ENCODE measurements at regions not wholly inside any gene's neighbourhood (a gene's known extent, or its start where the extent isn't known, plus 50 kb on each side); places are given as distances from the start of the nearest gene placed in this dataset.

DNA sequence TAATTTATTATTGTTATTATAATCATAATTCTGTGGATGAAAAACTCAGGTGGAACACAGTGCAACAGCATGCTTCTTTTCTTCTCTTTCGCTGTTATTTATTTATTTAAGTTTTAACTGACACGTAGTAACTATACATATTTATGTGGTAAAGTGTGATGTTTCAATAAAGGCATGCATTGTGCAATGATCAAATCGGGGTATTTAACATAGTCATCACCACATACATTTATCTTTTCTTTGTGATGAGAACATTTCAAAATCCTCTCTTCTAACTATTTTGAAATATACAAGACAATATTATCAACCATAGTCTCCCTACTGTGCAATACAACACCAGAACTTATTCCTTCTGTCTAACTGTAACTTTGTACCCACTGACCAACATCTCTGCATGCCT lies 152.5 kb upstream of the LYZL1 start:
- no peak overlapping the region for H3K9ac ChIP-seq (ENCODE audit: low read depth, low read length, poor library complexity, severe bottlenecking)
- no peak overlapping the region for H3K4me2 ChIP-seq (ENCODE audit: low read depth, low read length, poor library complexity, severe bottlenecking)
- H3K9me3 ChIP-seq (ENCODE audit: insufficient read depth, low read depth, low read length), result no peaks in the 10 kb centered on the region
- no peak overlapping the region for H2AFZ ChIP-seq (ENCODE audit: low read length)
- H3K4me1 ChIP-seq (ENCODE audit: insufficient read depth, low read length, poor library complexity, severe bottlenecking), result no peaks in the 10 kb centered on the region
- no peaks in the 10 kb centered on the region for H3K36me3 ChIP-seq (ENCODE audit: insufficient read depth, low read length)
- H4K20me1 ChIP-seq (ENCODE audit: insufficient read depth, low read length, poor library complexity, severe bottlenecking), result no peaks in the 10 kb centered on the region
- no peaks in the 10 kb centered on the region for H3F3A ChIP-seq (ENCODE audit: low read depth)
- no peaks in the 10 kb centered on the region for H3K9me2 ChIP-seq (replicated peaks; ENCODE audit: low read depth, low read length)
- H3K27me3 ChIP-seq (ENCODE audit: insufficient read depth, low read length, poor library complexity, severe bottlenecking), result no peaks in the 10 kb centered on the region
- no peaks in the 10 kb centered on the region for H3K79me2 ChIP-seq (ENCODE audit: insufficient read depth, low read length)
- no peak overlapping the region for H3K4me3 ChIP-seq (ENCODE audit: low read length, poor library complexity, severe bottlenecking)
- TF ChIP-seq, protein P1, sequence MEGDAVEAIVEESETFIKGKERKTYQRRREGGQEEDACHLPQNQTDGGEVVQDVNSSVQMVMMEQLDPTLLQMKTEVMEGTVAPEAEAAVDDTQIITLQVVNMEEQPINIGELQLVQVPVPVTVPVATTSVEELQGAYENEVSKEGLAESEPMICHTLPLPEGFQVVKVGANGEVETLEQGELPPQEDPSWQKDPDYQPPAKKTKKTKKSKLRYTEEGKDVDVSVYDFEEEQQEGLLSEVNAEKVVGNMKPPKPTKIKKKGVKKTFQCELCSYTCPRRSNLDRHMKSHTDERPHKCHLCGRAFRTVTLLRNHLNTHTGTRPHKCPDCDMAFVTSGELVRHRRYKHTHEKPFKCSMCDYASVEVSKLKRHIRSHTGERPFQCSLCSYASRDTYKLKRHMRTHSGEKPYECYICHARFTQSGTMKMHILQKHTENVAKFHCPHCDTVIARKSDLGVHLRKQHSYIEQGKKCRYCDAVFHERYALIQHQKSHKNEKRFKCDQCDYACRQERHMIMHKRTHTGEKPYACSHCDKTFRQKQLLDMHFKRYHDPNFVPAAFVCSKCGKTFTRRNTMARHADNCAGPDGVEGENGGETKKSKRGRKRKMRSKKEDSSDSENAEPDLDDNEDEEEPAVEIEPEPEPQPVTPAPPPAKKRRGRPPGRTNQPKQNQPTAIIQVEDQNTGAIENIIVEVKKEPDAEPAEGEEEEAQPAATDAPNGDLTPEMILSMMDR (conservative IDR thresholded peaks at IDR 0.05; ENCODE audit: low read length), result no peak
- TF ChIP-seq EZH2phosphoT487 (IDR thresholded peaks at IDR 0.05; ENCODE audit: borderline replicate concordance), result no peak

GRCh38 chr10:29140151-29140550 lies 148.7 kb upstream of the LYZL1 start:
- H2AFZ ChIP-seq (ENCODE audit: low read length), result no peak overlapping the region
- no peaks in the 10 kb centered on the region for H3F3A ChIP-seq (ENCODE audit: low read depth)
- no peaks in the 10 kb centered on the region for H3K79me2 ChIP-seq (ENCODE audit: insufficient read depth, low read length)
- no peak overlapping the region for H3K4me3 ChIP-seq (ENCODE audit: low read length, poor library complexity, severe bottlenecking)
- no peak overlapping the region for H3K4me2 ChIP-seq (ENCODE audit: low read depth, low read length, poor library complexity, severe bottlenecking)
- no peak overlapping the region for H3K9ac ChIP-seq (ENCODE audit: low read depth, low read length, poor library complexity, severe bottlenecking)
- no peaks in the 10 kb centered on the region for H3K9me2 ChIP-seq (replicated peaks; ENCODE audit: low read depth, low read length)
- no peaks in the 10 kb centered on the region for H3K4me1 ChIP-seq (ENCODE audit: insufficient read depth, low read length, poor library complexity, severe bottlenecking)
- H3K36me3 ChIP-seq (ENCODE audit: insufficient read depth, low read length), result no peaks in the 10 kb centered on the region
- no peak for TF ChIP-seq EZH2phosphoT487 (IDR thresholded peaks at IDR 0.05; ENCODE audit: borderline replicate concordance)
- TF ChIP-seq, protein P1 (conservative IDR thresholded peaks at IDR 0.05; ENCODE audit: low read length), result no peak
- no peaks in the 10 kb centered on the region for H3K9me3 ChIP-seq (ENCODE audit: insufficient read depth, low read depth, low read length)
- H3K27me3 ChIP-seq (ENCODE audit: insufficient read depth, low read length, poor library complexity, severe bottlenecking), result no peaks in the 10 kb centered on the region
- H4K20me1 ChIP-seq (ENCODE audit: insufficient read depth, low read length, poor library complexity, severe bottlenecking), result no peaks in the 10 kb centered on the region

DNA sequence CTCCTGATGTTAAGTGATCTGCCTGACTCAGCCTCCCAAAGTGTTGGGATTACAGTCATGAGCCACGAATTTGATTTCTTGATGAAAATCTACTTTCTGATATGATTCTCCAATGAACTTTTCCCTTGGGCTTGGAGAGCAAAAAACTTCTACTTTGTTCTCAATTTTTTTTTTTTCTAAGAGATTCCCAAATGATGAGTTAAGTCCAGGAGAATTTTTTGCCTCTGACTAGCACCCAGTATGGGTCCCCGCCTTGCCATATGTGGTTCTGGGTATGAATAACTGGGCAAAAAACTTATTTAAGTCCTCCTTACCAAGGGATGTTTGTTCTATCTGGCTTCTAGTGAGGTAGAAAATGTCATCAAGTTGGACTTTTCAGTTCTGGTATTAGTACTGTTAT lies 147.9 kb upstream of the LYZL1 start:
- no peaks in the 10 kb centered on the region for H4K20me1 ChIP-seq (ENCODE audit: insufficient read depth, low read length, poor library complexity, severe bottlenecking)
- no peak overlapping the region for H2AFZ ChIP-seq (ENCODE audit: low read length)
- H3K36me3 ChIP-seq (ENCODE audit: insufficient read depth, low read length), result no peaks in the 10 kb centered on the region
- no peak overlapping the region for H3K4me3 ChIP-seq (ENCODE audit: low read length, poor library complexity, severe bottlenecking)
- no peaks in the 10 kb centered on the region for H3K27me3 ChIP-seq (ENCODE audit: insufficient read depth, low read length, poor library complexity, severe bottlenecking)
- no peak overlapping the region for H3K9ac ChIP-seq (ENCODE audit: low read depth, low read length, poor library complexity, severe bottlenecking)
- H3K4me2 ChIP-seq (ENCODE audit: low read depth, low read length, poor library complexity, severe bottlenecking), result no peak overlapping the region
- no peaks in the 10 kb centered on the region for H3F3A ChIP-seq (ENCODE audit: low read depth)
- H3K4me1 ChIP-seq (ENCODE audit: insufficient read depth, low read length, poor library complexity, severe bottlenecking), result no peaks in the 10 kb centered on the region
- no peaks in the 10 kb centered on the region for H3K9me2 ChIP-seq (replicated peaks; ENCODE audit: low read depth, low read length)
- H3K9me3 ChIP-seq (ENCODE audit: insufficient read depth, low read depth, low read length), result no peaks in the 10 kb centered on the region
- H3K79me2 ChIP-seq (ENCODE audit: insufficient read depth, low read length), result no peaks in the 10 kb centered on the region
- TF ChIP-seq, protein P1 (conservative IDR thresholded peaks at IDR 0.05; ENCODE audit: low read length), result no peak
- no peak for TF ChIP-seq EZH2phosphoT487 (IDR thresholded peaks at IDR 0.05; ENCODE audit: borderline replicate concordance)

All from Loucy (cell line).